Transverse colon (tissue), 4 donors: ENCODE measurements at regions not wholly inside any gene's neighbourhood (a gene's known extent, or its start where the extent isn't known, plus 50 kb on each side); places are given as distances from the start of the nearest gene placed in this dataset.

Experiments
- DNase-seq: peaks from one replicate; pipeline ENCODE4 v3.0.0-alpha.2; 2019
- H3K27ac ChIP-seq, 4 donors: fragments of 200-600 bp; sonication (generic); 2 replicates each; pipeline ENCODE4 v1.5.1; 2016 to 2018; ENCODE audit warnings: inconsistent platforms in 4 of 4
- H3K27me3 ChIP-seq: fragments of 200-600 bp; sonication (generic); 2 replicates; pipeline ENCODE4 v1.5.1; 2017; ENCODE audit warnings: inconsistent platforms
- H3K36me3 ChIP-seq, 4 donors: fragments of 200-600 bp; sonication (generic); 2 replicates each; pipeline ENCODE4 v1.5.1; 2017 to 2019; ENCODE audit warnings: inconsistent platforms in 4 of 4
- H3K4me1 ChIP-seq, 4 donors: fragments of 200-600 bp; sonication (generic); 2 replicates each; pipeline ENCODE4 v1.5.1; 2017 to 2020; ENCODE audit warnings: inconsistent platforms in 4 of 4
- H3K4me3 ChIP-seq, 4 donors: fragments of 200-600 bp; sonication (generic); 1 replicate in 1 of 4; 2 replicates in 3 of 4; pipeline versions ENCODE4 v1.5.1 to v1.6.1; 2017 to 2019; ENCODE audit warnings: inconsistent platforms in 4 of 4
- H3K9me3 ChIP-seq, 2 donors: fragments of 200-600 bp; sonication (generic); 2 replicates each; pipeline ENCODE4 v1.5.1; 2017 to 2019; ENCODE audit warnings: inconsistent platforms in 2 of 2
- EP300 ChIP-seq: sonication (generic); formaldehyde crosslinking; IDR thresholded peaks from one replicate; pipeline ENCODE4 v1.6.1; 2017; ENCODE audit warnings: antibody characterized with exemption, low read depth
- POLR2A ChIP-seq: fragments of 450-650 bp; IDR thresholded peaks from one replicate; pipeline ENCODE4 v1.6.1; 2016; ENCODE audit warnings: antibody characterized with exemption, mild to moderate bottlenecking, moderate library complexity
- POLR2AphosphoS5 ChIP-seq, 3 donors: sonication (generic); formaldehyde crosslinking; IDR thresholded peaks; one replicate each; pipeline ENCODE4 v1.6.1; 2016; ENCODE audit warnings: antibody characterized with exemption in 3 of 3
- WGBS, 2 donors: methylation state at CpG; one replicate each; pipeline ENCODE4 v1.1.5; 2018; ENCODE audit warnings: low coverage in 1 of 2; 5-methylcytosine and 5-hydroxymethylcytosine counted together
- in situ Hi-C, 4 donors: fragments of 200-750 bp; cut with MboI; loops; one replicate each; pipeline versions ENCODE4 v1.15.0 to v1.15.1; 2017; ENCODE audit warnings: low sequenced_read_pairs in 3 of 4, low pct_ligation_motif_present in 1 of 4, low pct_unique_long_range_greater_than_20kb in 1 of 4
- intact Hi-C: fragments of 100-400 bp; cut with DNase I; formaldehyde crosslinking; loops from one replicate; pipeline ENCODE4 v1.15.1; 2023; ENCODE audit warnings: low total_unique reads
- TF ChIP-seq, protein P1 (sequence below), 5 experiments: fragments of 200-600 bp in 3 of 5; fragments of 450-650 bp in 2 of 5; sonication (generic) in 3 of 5; IDR thresholded peaks; 1 replicate in 2 of 5; 2 replicates in 3 of 5; pipeline ENCODE4 v1.5.1; 2016 to 2017; ENCODE audit warnings: antibody characterized with exemption in 5 of 5, inconsistent platforms in 3 of 5, mild to moderate bottlenecking in 2 of 5, moderate library complexity in 1 of 5

DNA sequence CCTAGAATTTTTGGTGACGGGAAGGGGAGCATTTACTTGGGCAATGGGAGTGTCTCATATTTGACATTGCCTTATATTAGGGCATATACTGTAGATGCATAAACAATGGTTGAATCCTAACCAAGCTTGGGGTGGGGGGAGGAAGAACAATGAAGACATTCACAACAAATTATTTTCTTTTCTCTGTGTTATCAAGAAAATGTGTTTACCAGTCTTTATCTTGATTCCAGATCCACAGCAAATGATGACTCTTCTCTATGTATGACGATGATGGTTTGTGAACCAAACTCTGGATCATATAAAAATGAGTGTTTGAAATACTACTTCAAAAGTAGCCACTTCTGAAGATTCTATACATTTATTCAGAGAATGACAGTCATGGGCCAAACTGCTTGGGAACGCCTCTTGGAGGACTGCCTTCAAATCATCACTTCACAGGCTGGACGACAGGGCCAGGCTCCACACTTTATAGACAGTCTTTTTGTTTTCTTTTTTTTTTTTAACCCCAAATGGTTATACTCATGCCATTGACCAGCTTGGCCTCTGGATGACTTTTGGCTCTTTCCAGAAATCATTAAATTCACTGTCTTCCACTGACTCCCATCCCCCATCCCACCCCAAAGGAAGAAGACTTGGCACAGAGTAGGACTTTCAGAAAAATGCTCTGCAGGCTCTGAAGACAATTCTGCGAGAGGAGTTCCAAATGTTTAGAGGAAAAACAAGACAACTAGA lies 123.8 kb upstream of the LIFR start:
- H3K9me3 ChIP-seq, result no peaks in the 10 kb centered on the region
- TF ChIP-seq, protein P1, sequence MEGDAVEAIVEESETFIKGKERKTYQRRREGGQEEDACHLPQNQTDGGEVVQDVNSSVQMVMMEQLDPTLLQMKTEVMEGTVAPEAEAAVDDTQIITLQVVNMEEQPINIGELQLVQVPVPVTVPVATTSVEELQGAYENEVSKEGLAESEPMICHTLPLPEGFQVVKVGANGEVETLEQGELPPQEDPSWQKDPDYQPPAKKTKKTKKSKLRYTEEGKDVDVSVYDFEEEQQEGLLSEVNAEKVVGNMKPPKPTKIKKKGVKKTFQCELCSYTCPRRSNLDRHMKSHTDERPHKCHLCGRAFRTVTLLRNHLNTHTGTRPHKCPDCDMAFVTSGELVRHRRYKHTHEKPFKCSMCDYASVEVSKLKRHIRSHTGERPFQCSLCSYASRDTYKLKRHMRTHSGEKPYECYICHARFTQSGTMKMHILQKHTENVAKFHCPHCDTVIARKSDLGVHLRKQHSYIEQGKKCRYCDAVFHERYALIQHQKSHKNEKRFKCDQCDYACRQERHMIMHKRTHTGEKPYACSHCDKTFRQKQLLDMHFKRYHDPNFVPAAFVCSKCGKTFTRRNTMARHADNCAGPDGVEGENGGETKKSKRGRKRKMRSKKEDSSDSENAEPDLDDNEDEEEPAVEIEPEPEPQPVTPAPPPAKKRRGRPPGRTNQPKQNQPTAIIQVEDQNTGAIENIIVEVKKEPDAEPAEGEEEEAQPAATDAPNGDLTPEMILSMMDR (IDR thresholded peaks at IDR 0.05), result no peak
- TF ChIP-seq POLR2A (no peak), EP300 (no peak)
- no peak overlapping the region for H3K27ac ChIP-seq
- no peak for DNase-seq
- H3K36me3 ChIP-seq, result no peaks in the 10 kb centered on the region
- H3K4me3 ChIP-seq, result no peak overlapping the region
- no peaks in the 10 kb centered on the region for H3K4me1 ChIP-seq
- WGBS, 2 donors, result 68 to 76% methylated on average over 3 to 5 of the region's 5 CpGs
- H3K27me3 ChIP-seq, result peaks cover 27% of the 10 kb centered on the region
- intact Hi-C loops, result no loop called here
- in situ Hi-C loops, result no loop called here

DNA sequence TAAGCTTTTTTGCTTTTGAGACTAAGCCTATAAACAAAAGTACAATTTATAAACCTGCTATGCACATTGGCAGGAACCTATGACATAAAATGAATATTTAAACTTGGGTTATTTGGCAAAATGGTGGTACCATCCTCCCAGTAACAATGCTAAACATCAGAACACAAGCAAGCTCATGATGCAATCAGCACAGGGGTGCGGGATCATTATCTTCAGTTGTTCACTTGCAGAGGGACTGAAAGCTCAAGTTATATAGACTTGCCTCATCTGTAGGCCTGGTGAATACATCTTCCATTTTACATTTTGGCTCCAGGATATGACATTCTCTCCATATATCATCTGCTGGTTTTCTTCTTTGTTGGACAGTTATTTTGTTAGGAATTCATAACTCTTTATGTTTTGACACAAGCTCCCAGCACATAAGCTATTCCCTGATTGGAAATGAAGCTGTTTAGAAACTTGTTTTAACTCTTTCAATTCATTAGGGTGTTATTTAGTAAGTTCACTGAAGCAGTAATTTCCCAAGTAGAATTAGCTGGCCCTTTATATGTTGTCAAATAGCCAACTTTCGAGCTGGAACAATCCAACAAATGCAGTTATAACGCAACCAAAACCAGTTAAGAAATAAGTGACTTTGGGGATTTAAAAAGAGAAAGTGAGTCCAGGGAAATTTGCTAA lies 124.7 kb upstream of the LIFR start:
- peaks cover 33% of the 10 kb centered on the region for H3K27me3 ChIP-seq
- intact Hi-C loops (no loop called here), in situ Hi-C loops (no loop called here)
- H3K9me3 ChIP-seq, result no peaks in the 10 kb centered on the region
- TF ChIP-seq EP300, result no peak
- no peak for TF ChIP-seq POLR2A
- TF ChIP-seq, protein P1 (IDR thresholded peaks at IDR 0.05), result no peak
- TF ChIP-seq POLR2AphosphoS5 (IDR thresholded peaks at IDR 0.05), result no peak
- whole genome bisulfite sequencing, 2 donors, result 76 to 83% methylated on average over 3 of the region's 3 CpGs
- DNase-seq, result no peak
- H3K27ac ChIP-seq, result no peak overlapping the region
- H3K4me1 ChIP-seq, result no peaks in the 10 kb centered on the region
- no peak overlapping the region for H3K4me3 ChIP-seq
- H3K36me3 ChIP-seq, result no peaks in the 10 kb centered on the region

DNA sequence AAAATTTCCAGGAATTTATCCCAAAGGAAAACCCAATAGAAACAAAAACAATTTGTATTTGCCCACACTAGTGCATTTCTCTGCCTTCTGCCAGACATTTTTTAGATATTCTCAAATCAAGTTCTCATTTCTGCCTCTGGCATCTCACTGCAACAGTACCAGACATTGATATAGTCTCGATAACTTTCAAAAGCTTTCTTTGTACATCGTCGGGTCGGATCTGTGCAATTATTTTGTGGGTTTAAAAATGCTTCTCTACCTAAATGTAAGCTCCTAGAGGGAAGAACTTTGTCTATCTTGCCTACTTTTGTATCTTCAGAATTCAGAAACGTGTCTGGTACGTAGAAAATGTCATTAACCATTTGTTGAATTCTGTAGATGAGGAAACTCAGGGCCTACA lies 125.5 kb upstream of the LIFR start:
- Histone ChIP-seq H3K36me3 (no peaks in the 10 kb centered on the region), H3K27me3 (peaks cover 38% of the 10 kb centered on the region), H3K27ac (no peak overlapping the region), H3K9me3 (no peaks in the 10 kb centered on the region), H3K4me1 (no peaks in the 10 kb centered on the region), H3K4me3 (no peak overlapping the region)
- TF ChIP-seq POLR2A (no peak), EP300 (no peak), POLR2AphosphoS5 (IDR thresholded peaks at IDR 0.05) (no peak)
- TF ChIP-seq, protein P1 (IDR thresholded peaks at IDR 0.05), result no peak
- in situ Hi-C loops (no loop called here), intact Hi-C loops (no loop called here)
- 80% methylated on average over 6 of the region's 6 CpGs for WGBS, 2 donors
- no peak for DNase-seq

DNA sequence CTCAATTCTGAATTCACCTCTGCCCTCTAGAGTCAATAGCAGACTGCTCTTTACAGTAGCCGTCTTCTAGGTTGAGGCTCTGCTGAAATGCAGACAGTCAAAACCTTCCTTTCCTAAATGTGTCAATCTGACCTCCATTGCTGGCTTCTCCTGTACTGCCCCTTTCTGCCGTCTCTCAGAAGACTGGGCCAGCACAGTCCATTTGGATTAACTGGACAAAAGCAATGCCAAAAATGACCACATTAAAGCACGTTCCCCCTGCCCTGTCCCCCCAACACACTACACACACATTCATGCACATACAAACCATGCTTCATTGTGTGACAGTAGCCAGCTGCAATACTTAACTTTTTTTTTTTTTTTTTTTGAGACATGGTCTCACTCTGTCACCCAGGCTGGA lies 130.2 kb upstream of the LIFR start:
- H3K27ac ChIP-seq, result no peak overlapping the region
- TF ChIP-seq EP300, result no peak
- no peak for TF ChIP-seq POLR2A
- no peak for TF ChIP-seq POLR2AphosphoS5 (IDR thresholded peaks at IDR 0.05)
- TF ChIP-seq, protein P1 (IDR thresholded peaks at IDR 0.05), result no peak
- H3K36me3 ChIP-seq, result no peaks in the 10 kb centered on the region
- in situ Hi-C loops, result no loop called here
- no peaks in the 10 kb centered on the region for H3K9me3 ChIP-seq
- H3K27me3 ChIP-seq, result peaks cover 83% of the 10 kb centered on the region
- no peak for DNase-seq
- intact Hi-C loops, result no loop called here
- no peak overlapping the region for H3K4me3 ChIP-seq
- 33 to 59% methylated on average over 1 to 3 of the region's 3 CpGs for WGBS, 2 donors
- no peaks in the 10 kb centered on the region for H3K4me1 ChIP-seq
